Sigmoid colon (tissue), 4 donors: ENCODE measurements at regions not wholly inside any gene's neighbourhood (a gene's known extent, or its start where the extent isn't known, plus 50 kb on each side); places are given as distances from the start of the nearest gene placed in this dataset.

Source experiments
- EP300 ChIP-seq, 4 donors: sonication (generic); formaldehyde crosslinking; IDR thresholded peaks; one replicate each; pipeline ENCODE4 v1.6.1; 2017; ENCODE audit warnings: antibody characterized with exemption in 4 of 4
- POLR2AphosphoS5 ChIP-seq, 4 donors: sonication (generic); formaldehyde crosslinking; IDR thresholded peaks; one replicate each; pipeline ENCODE4 v1.6.1; 2017; ENCODE audit warnings: antibody characterized with exemption in 4 of 4

DNA sequence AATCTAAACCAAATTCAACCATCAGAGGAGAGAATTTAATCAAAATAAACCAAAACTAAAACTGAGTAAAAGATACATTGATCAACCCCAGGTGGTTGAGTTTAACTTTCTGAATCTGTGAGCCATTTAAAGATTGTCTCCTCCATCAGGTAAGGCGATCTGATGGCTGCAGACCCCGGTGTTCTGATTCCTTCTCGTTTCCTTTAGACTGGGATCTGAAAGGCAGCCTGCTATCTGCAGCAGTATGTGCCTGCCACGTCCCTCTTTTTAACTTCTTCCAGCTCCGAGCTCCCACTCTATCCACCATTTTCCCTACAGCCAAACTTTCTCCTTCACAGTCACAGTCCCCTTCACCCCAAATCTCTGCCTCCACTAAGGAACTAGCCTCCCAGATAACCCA lies 66.1 kb upstream of the ARHGAP32 start:
- TF ChIP-seq POLR2AphosphoS5 (IDR thresholded peaks at IDR 0.05) (no peak), EP300 (IDR thresholded peaks at IDR 0.05) (no peak)
